ENCODE measurements at regions not wholly inside any gene's neighbourhood (a gene's known extent, or its start where the extent isn't known, plus 50 kb on each side); places are given as distances from the start of the nearest gene placed in this dataset.

GRCh38 chr7:81211934-81212320 is 293.1 kb upstream of the SEMA3C start:
- TF ChIP-seq, protein P1, sequence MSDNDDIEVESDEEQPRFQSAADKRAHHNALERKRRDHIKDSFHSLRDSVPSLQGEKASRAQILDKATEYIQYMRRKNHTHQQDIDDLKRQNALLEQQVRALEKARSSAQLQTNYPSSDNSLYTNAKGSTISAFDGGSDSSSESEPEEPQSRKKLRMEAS (IDR thresholded peaks at IDR 0.05) = no peak
- TF ChIP-seq YY1 (IDR thresholded peaks at IDR 0.05; ENCODE audit: low read depth) (no peak), USF1 (IDR thresholded peaks at IDR 0.05) (no peak), RAD21 (IDR thresholded peaks at IDR 0.05; ENCODE audit: low read depth) (no peak), EP300 (IDR thresholded peaks at IDR 0.05; ENCODE audit: borderline replicate concordance) (no peak), CREB1 (IDR thresholded peaks at IDR 0.05; ENCODE audit: low read depth) (no peak), ZBTB7A (IDR thresholded peaks at IDR 0.05; ENCODE audit: low read depth) (no peak), TCF12 (IDR thresholded peaks at IDR 0.05; ENCODE audit: low read depth) (no peak), REST (IDR thresholded peaks at IDR 0.05; ENCODE audit: low read depth) (no peak), TEAD4 (IDR thresholded peaks at IDR 0.05) (no peak), FOXM1 (IDR thresholded peaks at IDR 0.05; ENCODE audit: borderline replicate concordance, low read depth) (no peak), CEBPB (IDR thresholded peaks at IDR 0.05) (no peak), TAF1 (IDR thresholded peaks at IDR 0.05; ENCODE audit: low read depth) (no peak), NFIC (IDR thresholded peaks at IDR 0.05) (no peak), EGR1 (IDR thresholded peaks at IDR 0.05) (no peak)

DNA sequence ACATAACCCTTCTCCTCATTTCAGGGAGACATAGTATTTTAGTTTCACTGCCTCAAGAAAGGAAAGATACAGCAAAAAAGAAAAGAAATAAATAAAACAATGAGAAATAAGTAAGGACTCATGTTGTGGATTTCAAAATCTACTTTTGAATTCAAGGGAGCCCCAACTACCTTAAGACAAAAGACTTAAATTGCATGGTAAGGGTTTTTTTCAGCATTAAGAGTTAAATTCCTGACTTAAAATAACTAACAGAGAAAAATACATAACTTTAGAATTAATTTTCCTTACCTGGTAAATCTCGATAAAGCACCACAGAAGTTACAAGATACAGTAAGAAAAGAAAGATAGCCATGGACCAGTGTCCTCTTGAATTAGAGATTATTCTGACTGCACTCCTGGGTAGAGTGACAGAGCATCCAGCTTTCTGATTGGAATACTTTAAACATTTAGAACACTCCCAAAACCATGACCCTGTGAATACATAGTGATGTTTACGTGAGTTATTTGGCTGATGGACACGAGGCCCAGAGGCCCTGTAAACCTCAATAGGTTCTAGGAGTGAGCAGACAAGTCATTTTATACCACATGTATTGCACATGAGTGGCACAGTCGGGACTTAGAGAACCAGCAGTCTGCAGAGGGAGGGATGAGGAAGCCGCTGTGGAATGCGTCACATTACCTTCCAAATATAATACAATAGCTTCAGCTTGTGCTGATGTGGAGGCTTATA is 292.5 kb upstream of the SEMA3C start:
- TF ChIP-seq ZBTB7A (IDR thresholded peaks at IDR 0.05; ENCODE audit: low read depth) (no peak), TCF12 (IDR thresholded peaks at IDR 0.05; ENCODE audit: low read depth) (no peak), REST (IDR thresholded peaks at IDR 0.05; ENCODE audit: low read depth) (no peak), TAF1 (IDR thresholded peaks at IDR 0.05; ENCODE audit: low read depth) (no peak), RAD21 (IDR thresholded peaks at IDR 0.05; ENCODE audit: low read depth) (no peak), CREB1 (IDR thresholded peaks at IDR 0.05; ENCODE audit: low read depth) (no peak), TEAD4 (IDR thresholded peaks at IDR 0.05) (no peak), USF1 (IDR thresholded peaks at IDR 0.05) (no peak), CEBPB (IDR thresholded peaks at IDR 0.05) (no peak)
- TF ChIP-seq, protein P1 (IDR thresholded peaks at IDR 0.05) = no peak

GRCh38 chr7:81210137-81211064 is 291.6 kb upstream of the SEMA3C start:
- TF ChIP-seq EP300 (IDR thresholded peaks at IDR 0.05; ENCODE audit: borderline replicate concordance) (no peak), TCF12 (IDR thresholded peaks at IDR 0.05; ENCODE audit: low read depth) (no peak), EGR1 (IDR thresholded peaks at IDR 0.05) (no peak), CREB1 (IDR thresholded peaks at IDR 0.05; ENCODE audit: low read depth) (no peak)

DNA sequence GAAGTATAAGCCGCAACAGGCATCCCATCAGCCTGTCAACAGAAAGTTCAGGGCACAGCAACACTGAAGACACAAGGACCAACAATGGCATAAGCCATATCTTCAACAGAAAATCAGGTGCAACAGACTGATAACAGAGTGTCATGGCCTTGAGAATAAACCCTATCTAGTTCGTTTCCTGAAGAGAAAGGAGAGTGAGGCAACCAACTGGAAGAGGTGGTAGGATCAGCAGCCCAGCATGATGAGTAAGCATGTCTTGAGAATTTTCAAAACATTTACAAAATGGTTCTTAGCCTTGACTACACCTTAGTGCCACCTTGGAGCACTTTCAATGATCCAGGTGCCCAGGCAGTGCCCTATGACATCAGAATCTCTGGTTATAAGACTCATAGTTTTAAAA is 290.2 kb upstream of the SEMA3C start:
- TF ChIP-seq TAF1 (IDR thresholded peaks at IDR 0.05; ENCODE audit: low read depth) = no peak
- TF ChIP-seq USF1 (IDR thresholded peaks at IDR 0.05) = no peak
- TF ChIP-seq ZBTB7A (IDR thresholded peaks at IDR 0.05; ENCODE audit: low read depth) = no peak
- TF ChIP-seq, protein P1 (IDR thresholded peaks at IDR 0.05) = no peak
- TF ChIP-seq FOXM1 (IDR thresholded peaks at IDR 0.05; ENCODE audit: borderline replicate concordance, low read depth) = no peak
- TF ChIP-seq YY1 (IDR thresholded peaks at IDR 0.05; ENCODE audit: low read depth) = no peak
- no peak for TF ChIP-seq EP300 (IDR thresholded peaks at IDR 0.05; ENCODE audit: borderline replicate concordance)
- no peak for TF ChIP-seq NFIC (IDR thresholded peaks at IDR 0.05)
- no peak for TF ChIP-seq RAD21 (IDR thresholded peaks at IDR 0.05; ENCODE audit: low read depth)
- TF ChIP-seq TEAD4 (IDR thresholded peaks at IDR 0.05) = no peak
- TF ChIP-seq CREB1 (IDR thresholded peaks at IDR 0.05; ENCODE audit: low read depth) = no peak
- no peak for TF ChIP-seq EGR1 (IDR thresholded peaks at IDR 0.05)
- TF ChIP-seq CEBPB (IDR thresholded peaks at IDR 0.05) = no peak
- TF ChIP-seq REST (IDR thresholded peaks at IDR 0.05; ENCODE audit: low read depth) = no peak
- no peak for TF ChIP-seq TCF12 (IDR thresholded peaks at IDR 0.05; ENCODE audit: low read depth)

Data from Ishikawa (cell line).